ENCODE measurements at regions not wholly inside any gene's neighbourhood (a gene's known extent, or its start where the extent isn't known, plus 50 kb on each side); places are given as distances from the start of the nearest gene placed in this dataset.

- H3K27me3 ChIP-seq (ENCODE audit: insufficient read depth, low read length), result peaks cover 5% of the 10 kb centered on the region
- H3K79me2 ChIP-seq (ENCODE audit: insufficient read depth, low read length), result no peaks in the 10 kb centered on the region
- no peak overlapping the region for H3K4me2 ChIP-seq (ENCODE audit: insufficient read depth, low read length)
- H4K20me1 ChIP-seq (ENCODE audit: insufficient read depth, low read length), result no peaks in the 10 kb centered on the region
- no peak overlapping the region for H2AFZ ChIP-seq (ENCODE audit: low read length)
- no peaks in the 10 kb centered on the region for H3K4me1 ChIP-seq (ENCODE audit: insufficient read depth, low read length)
- no peak for TF ChIP-seq CTCF (IDR thresholded peaks at IDR 0.05; ENCODE audit: extremely low read depth, low read depth, low read length)
- no peak for DNase-seq (ENCODE audit: insufficient read length, low spot score, missing footprints)
- no peaks in the 10 kb centered on the region for H3K36me3 ChIP-seq (ENCODE audit: insufficient read depth, low read length)
- H3K4me3 ChIP-seq (ENCODE audit: insufficient read depth, low read length), result no peak overlapping the region
- H3K27ac ChIP-seq (ENCODE audit: low read depth, low read length), result no peak overlapping the region
- H3K9me3 ChIP-seq (ENCODE audit: low read depth, low read length), result no peaks in the 10 kb centered on the region
Observed at GRCh38 chr1:48099072-48099773, 102.0 kb upstream of the TRABD2B start.

- no peaks in the 10 kb centered on the region for H3K36me3 ChIP-seq (ENCODE audit: insufficient read depth, low read length)
- H3K27me3 ChIP-seq (ENCODE audit: insufficient read depth, low read length), result peaks cover 5% of the 10 kb centered on the region
- H3K4me3 ChIP-seq (ENCODE audit: insufficient read depth, low read length), result no peak overlapping the region
- no peaks in the 10 kb centered on the region for H4K20me1 ChIP-seq (ENCODE audit: insufficient read depth, low read length)
- H3K4me1 ChIP-seq (ENCODE audit: insufficient read depth, low read length), result no peaks in the 10 kb centered on the region
- H3K9me3 ChIP-seq (ENCODE audit: low read depth, low read length), result no peaks in the 10 kb centered on the region
- no peak overlapping the region for H2AFZ ChIP-seq (ENCODE audit: low read length)
- no peak overlapping the region for H3K4me2 ChIP-seq (ENCODE audit: insufficient read depth, low read length)
- no peaks in the 10 kb centered on the region for H3K79me2 ChIP-seq (ENCODE audit: insufficient read depth, low read length)
- peak; percentile 79 for DNase-seq (ENCODE audit: insufficient read length, low spot score, missing footprints)
- H3K27ac ChIP-seq (ENCODE audit: low read depth, low read length), result no peak overlapping the region
- peak; percentile 66 for TF ChIP-seq CTCF (IDR thresholded peaks at IDR 0.05; ENCODE audit: extremely low read depth, low read depth, low read length)
Observed at GRCh38 chr1:48093696-48094528, 96.7 kb upstream of the TRABD2B start.

- no peak for TF ChIP-seq CTCF (IDR thresholded peaks at IDR 0.05; ENCODE audit: extremely low read depth, low read depth, low read length)
- H3K9me3 ChIP-seq (ENCODE audit: low read depth, low read length), result no peaks in the 10 kb centered on the region
- no peak overlapping the region for H3K27ac ChIP-seq (ENCODE audit: low read depth, low read length)
- no peaks in the 10 kb centered on the region for H4K20me1 ChIP-seq (ENCODE audit: insufficient read depth, low read length)
- no peak overlapping the region for H3K4me2 ChIP-seq (ENCODE audit: insufficient read depth, low read length)
- no peaks in the 10 kb centered on the region for H3K36me3 ChIP-seq (ENCODE audit: insufficient read depth, low read length)
- H3K27me3 ChIP-seq (ENCODE audit: insufficient read depth, low read length), result peaks cover 5% of the 10 kb centered on the region
- no peaks in the 10 kb centered on the region for H3K79me2 ChIP-seq (ENCODE audit: insufficient read depth, low read length)
- no peak overlapping the region for H3K4me3 ChIP-seq (ENCODE audit: insufficient read depth, low read length)
- no peaks in the 10 kb centered on the region for H3K4me1 ChIP-seq (ENCODE audit: insufficient read depth, low read length)
- DNase-seq (ENCODE audit: insufficient read length, low spot score, missing footprints), result no peak
- no peak overlapping the region for H2AFZ ChIP-seq (ENCODE audit: low read length)
Observed at GRCh38 chr1:48093147-48093546, 96.0 kb upstream of the TRABD2B start.

GRCh38 chr1:48092401-48092800, 95.2 kb upstream of the TRABD2B start:
- no peak overlapping the region for H2AFZ ChIP-seq (ENCODE audit: low read length)
- H3K4me2 ChIP-seq (ENCODE audit: insufficient read depth, low read length), result no peak overlapping the region
- H3K36me3 ChIP-seq (ENCODE audit: insufficient read depth, low read length), result no peaks in the 10 kb centered on the region
- H4K20me1 ChIP-seq (ENCODE audit: insufficient read depth, low read length), result no peaks in the 10 kb centered on the region
- no peak for TF ChIP-seq CTCF (IDR thresholded peaks at IDR 0.05; ENCODE audit: extremely low read depth, low read depth, low read length)
- no peaks in the 10 kb centered on the region for H3K27me3 ChIP-seq (ENCODE audit: insufficient read depth, low read length)
- no peaks in the 10 kb centered on the region for H3K79me2 ChIP-seq (ENCODE audit: insufficient read depth, low read length)
- no peak overlapping the region for H3K4me3 ChIP-seq (ENCODE audit: insufficient read depth, low read length)
- no peak overlapping the region for H3K27ac ChIP-seq (ENCODE audit: low read depth, low read length)
- no peaks in the 10 kb centered on the region for H3K9me3 ChIP-seq (ENCODE audit: low read depth, low read length)
- no peak for DNase-seq (ENCODE audit: insufficient read length, low spot score, missing footprints)
- no peaks in the 10 kb centered on the region for H3K4me1 ChIP-seq (ENCODE audit: insufficient read depth, low read length)

Data from osteoblast (primary cell).